ENCODE measurements at regions not wholly inside any gene's neighbourhood (a gene's known extent, or its start where the extent isn't known, plus 50 kb on each side); places are given as distances from the start of the nearest gene placed in this dataset.

DNA sequence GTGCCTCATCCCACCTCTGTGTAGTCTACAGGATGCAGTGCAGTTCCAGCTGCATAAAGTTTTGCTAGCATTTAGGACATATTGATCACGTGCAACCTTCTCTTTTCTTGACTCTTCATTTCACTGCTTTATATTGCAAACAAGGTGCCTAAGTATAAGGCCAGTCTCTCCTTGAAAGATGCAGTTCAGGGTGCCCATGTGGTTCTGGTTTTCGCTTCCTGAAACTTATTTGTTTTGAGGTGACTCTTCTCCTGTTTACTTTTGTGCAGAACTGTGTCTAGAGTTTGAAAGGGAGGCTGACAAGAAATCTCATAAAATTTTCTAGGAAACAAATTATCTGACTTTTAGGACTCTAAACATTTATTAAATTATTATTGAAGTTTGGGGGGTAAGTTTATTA is 189.9 kb downstream of the UBE2E3 start:
- H3K9me3 Mint-ChIP-seq (ENCODE audit: unreplicated experiment): no peaks in the 10 kb centered on the region
- H3K4me1 Mint-ChIP-seq (ENCODE audit: unreplicated experiment): no peaks in the 10 kb centered on the region
- DNase-seq (ENCODE audit: low spot score): no peak
- H3K27ac Mint-ChIP-seq (ENCODE audit: unreplicated experiment): no peak overlapping the region
- TF ChIP-seq, protein P1, sequence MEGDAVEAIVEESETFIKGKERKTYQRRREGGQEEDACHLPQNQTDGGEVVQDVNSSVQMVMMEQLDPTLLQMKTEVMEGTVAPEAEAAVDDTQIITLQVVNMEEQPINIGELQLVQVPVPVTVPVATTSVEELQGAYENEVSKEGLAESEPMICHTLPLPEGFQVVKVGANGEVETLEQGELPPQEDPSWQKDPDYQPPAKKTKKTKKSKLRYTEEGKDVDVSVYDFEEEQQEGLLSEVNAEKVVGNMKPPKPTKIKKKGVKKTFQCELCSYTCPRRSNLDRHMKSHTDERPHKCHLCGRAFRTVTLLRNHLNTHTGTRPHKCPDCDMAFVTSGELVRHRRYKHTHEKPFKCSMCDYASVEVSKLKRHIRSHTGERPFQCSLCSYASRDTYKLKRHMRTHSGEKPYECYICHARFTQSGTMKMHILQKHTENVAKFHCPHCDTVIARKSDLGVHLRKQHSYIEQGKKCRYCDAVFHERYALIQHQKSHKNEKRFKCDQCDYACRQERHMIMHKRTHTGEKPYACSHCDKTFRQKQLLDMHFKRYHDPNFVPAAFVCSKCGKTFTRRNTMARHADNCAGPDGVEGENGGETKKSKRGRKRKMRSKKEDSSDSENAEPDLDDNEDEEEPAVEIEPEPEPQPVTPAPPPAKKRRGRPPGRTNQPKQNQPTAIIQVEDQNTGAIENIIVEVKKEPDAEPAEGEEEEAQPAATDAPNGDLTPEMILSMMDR (IDR thresholded peaks at IDR 0.05; ENCODE audit: unreplicated experiment): no peak
- no peak overlapping the region for H3K4me3 Mint-ChIP-seq (ENCODE audit: unreplicated experiment)
- H3K36me3 Mint-ChIP-seq (ENCODE audit: low read depth, unreplicated experiment): no peaks in the 10 kb centered on the region
- no peaks in the 10 kb centered on the region for H3K27me3 Mint-ChIP-seq (ENCODE audit: unreplicated experiment)

DNA sequence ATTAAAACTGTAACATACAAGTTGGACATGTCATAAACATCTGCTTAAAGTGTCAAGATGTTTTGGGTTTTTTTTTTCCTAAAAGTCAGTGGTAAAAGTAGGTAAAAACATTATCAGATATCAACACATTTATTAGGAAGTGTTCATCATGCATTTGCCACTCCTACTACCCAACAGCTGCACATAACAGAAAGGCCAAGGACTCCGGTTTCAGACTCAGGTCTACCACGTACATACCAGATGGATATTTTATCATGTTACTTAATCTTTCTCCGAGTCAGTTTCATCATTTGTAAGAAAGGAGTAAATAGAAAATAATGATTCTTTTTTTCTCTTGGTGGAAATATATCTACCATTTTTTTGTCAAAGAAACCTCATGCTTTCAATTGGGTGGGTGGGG is 192.3 kb downstream of the UBE2E3 start:
- H3K27ac Mint-ChIP-seq (ENCODE audit: unreplicated experiment): no peak overlapping the region

DNA sequence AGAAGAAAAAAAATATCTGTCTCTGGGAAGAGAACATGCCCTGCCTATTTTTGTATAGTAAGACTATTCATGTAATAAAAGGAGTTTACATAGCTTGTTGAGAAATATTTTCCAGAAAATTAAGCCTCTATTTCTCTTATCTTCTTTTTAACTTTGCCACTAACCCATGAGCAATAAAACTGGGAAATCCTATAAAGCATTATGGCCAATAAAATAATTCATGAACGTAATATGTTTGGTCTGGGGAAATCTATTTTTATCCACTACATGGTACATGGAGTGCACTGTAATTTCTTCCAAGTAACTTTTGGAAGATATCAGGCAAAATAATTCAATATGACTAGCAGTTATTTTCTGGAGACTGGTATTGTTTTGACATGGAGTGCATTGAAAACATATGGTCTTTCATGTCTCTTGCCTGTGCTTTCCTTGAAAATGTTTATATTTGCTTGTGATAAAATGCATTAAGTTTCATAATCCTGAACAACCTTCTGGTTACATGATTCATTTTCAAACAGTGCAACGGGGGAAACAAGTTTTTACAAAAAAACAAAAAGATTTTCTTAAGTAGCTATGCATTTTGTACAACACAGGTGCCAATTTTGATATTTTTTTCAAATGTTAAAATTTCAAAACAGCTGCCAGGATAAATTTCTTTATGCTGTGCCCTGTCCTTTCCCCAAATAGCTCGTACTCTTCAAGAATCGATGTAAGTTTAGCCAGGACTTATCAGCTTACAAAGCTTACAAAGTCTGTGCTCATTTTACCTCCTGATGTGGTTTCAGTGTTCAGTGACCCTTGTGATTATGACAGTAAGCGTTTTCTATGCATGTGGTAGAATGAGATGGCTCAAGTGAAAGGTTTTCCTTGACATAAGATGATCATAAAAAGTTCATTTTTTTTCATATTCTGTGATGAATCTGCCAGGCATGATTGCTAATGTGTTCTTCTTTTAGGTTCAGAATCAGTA is 194.5 kb downstream of the UBE2E3 start:
- TF ChIP-seq, protein P1 (IDR thresholded peaks at IDR 0.05; ENCODE audit: unreplicated experiment): no peak
- Mint-ChIP-seq H3K27me3 (ENCODE audit: unreplicated experiment) (no peaks in the 10 kb centered on the region), H3K4me3 (ENCODE audit: unreplicated experiment) (no peak overlapping the region), H3K27ac (ENCODE audit: unreplicated experiment) (no peak overlapping the region), H3K9me3 (ENCODE audit: unreplicated experiment) (no peaks in the 10 kb centered on the region), H3K36me3 (ENCODE audit: low read depth, unreplicated experiment) (no peaks in the 10 kb centered on the region), H3K4me1 (ENCODE audit: unreplicated experiment) (no peaks in the 10 kb centered on the region)
- no peak for DNase-seq (ENCODE audit: low spot score)

More for the DNA sequence above, 192.3 kb downstream of the UBE2E3 start:
- TF ChIP-seq, protein P1 (IDR thresholded peaks at IDR 0.05; ENCODE audit: unreplicated experiment): no peak
- H3K36me3 Mint-ChIP-seq (ENCODE audit: low read depth, unreplicated experiment): no peaks in the 10 kb centered on the region
- no peak overlapping the region for H3K4me3 Mint-ChIP-seq (ENCODE audit: unreplicated experiment)
- no peaks in the 10 kb centered on the region for H3K9me3 Mint-ChIP-seq (ENCODE audit: unreplicated experiment)
- DNase-seq (ENCODE audit: low spot score): no peak
- no peaks in the 10 kb centered on the region for H3K4me1 Mint-ChIP-seq (ENCODE audit: unreplicated experiment)
- no peaks in the 10 kb centered on the region for H3K27me3 Mint-ChIP-seq (ENCODE audit: unreplicated experiment)

DNA sequence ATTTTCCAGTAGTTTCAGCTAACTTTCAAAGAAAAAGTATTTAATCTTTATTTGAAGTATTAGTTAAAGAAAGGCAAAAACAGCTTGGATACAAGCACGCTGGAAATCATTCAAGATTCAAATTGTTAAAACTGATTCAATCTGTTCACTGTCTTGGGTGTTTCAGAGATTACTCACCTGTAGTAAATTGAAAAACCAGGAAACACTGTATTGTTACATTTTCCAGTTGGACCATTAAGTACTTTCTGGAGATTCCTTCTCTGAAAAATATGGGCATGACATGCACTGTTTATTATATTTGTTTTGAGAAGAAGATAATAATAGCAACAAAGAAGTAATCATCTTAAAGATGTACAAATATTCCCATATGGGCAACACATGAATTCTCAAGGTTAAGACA is 196.1 kb downstream of the UBE2E3 start:
- no peak overlapping the region for H3K27ac Mint-ChIP-seq (ENCODE audit: unreplicated experiment)
- no peak overlapping the region for H3K4me3 Mint-ChIP-seq (ENCODE audit: unreplicated experiment)
- no peaks in the 10 kb centered on the region for H3K36me3 Mint-ChIP-seq (ENCODE audit: low read depth, unreplicated experiment)
- no peak for DNase-seq (ENCODE audit: low spot score)
- H3K4me1 Mint-ChIP-seq (ENCODE audit: unreplicated experiment): no peaks in the 10 kb centered on the region
- H3K9me3 Mint-ChIP-seq (ENCODE audit: unreplicated experiment): no peaks in the 10 kb centered on the region
- TF ChIP-seq, protein P1 (IDR thresholded peaks at IDR 0.05; ENCODE audit: unreplicated experiment): no peak
- H3K27me3 Mint-ChIP-seq (ENCODE audit: unreplicated experiment): no peaks in the 10 kb centered on the region

DNA sequence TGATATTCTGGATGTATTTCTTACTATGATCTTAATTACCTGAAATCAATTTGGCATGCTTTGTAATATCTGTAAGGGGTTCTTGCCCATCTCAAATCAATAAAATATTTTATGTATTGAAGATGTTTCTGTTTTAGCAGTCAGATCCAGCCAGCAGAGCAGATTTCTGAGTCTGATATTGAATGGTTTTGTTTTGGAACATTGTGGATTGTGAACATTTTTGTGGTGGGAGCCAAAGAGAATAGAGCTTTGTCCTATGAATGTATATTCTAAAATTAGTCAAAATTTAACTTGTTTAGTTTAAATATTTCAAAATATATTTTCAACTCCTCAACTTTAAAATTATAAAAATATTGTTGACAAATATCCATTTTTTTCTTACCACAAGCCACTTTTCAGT is 197.0 kb downstream of the UBE2E3 start:
- Mint-ChIP-seq H3K27me3 (ENCODE audit: unreplicated experiment) (no peaks in the 10 kb centered on the region), H3K4me3 (ENCODE audit: unreplicated experiment) (no peak overlapping the region), H3K4me1 (ENCODE audit: unreplicated experiment) (no peaks in the 10 kb centered on the region), H3K27ac (ENCODE audit: unreplicated experiment) (no peak overlapping the region), H3K36me3 (ENCODE audit: low read depth, unreplicated experiment) (no peaks in the 10 kb centered on the region), H3K9me3 (ENCODE audit: unreplicated experiment) (no peaks in the 10 kb centered on the region)
- DNase-seq (ENCODE audit: low spot score): no peak
- TF ChIP-seq, protein P1 (IDR thresholded peaks at IDR 0.05; ENCODE audit: unreplicated experiment): no peak
